A549 (cell line): ENCODE measurements at regions not wholly inside any gene's neighbourhood (a gene's known extent, or its start where the extent isn't known, plus 50 kb on each side); places are given as distances from the start of the nearest gene placed in this dataset.

Experiments used
- E2F6 ChIP-seq: IDR thresholded peaks from 2 replicates; pipeline ENCODE4 v1.6.1; 2012; ENCODE audit warnings: low read depth, borderline replicate concordance
- EP300 ChIP-seq, 2 experiments: fragments of >200 bp; sonication (Bioruptor Twin); formaldehyde crosslinking; IDR thresholded peaks; 2 replicates in 1 of 2; 3 replicates in 1 of 2; pipeline ENCODE4 v1.6.1; 2016 to 2017
- MAX ChIP-seq: IDR thresholded peaks from 2 replicates; pipeline ENCODE4 v1.6.1; 2012
- POLR2AphosphoS2 ChIP-seq: conservative IDR thresholded peaks from 2 replicates; pipeline ENCODE4 v1.6.1; 2012; ENCODE audit warnings: low read length, improper control_type of control experiment, inconsistent platforms
- RAD21 ChIP-seq, 2 experiments: fragments of >200 bp in 1 of 2; sonication (Bioruptor Twin) in 1 of 2; formaldehyde crosslinking in 1 of 2; IDR thresholded peaks in 1 of 2; conservative IDR thresholded peaks in 1 of 2; 2 replicates in 1 of 2; 3 replicates in 1 of 2; pipeline ENCODE4 v1.6.1; 2012 to 2018; ENCODE audit warnings: inconsistent platforms in 1 of 2
- TF ChIP-seq, protein P1 (sequence below): fragments of >200 bp; sonication (Bioruptor Twin); formaldehyde crosslinking; IDR thresholded peaks from 3 replicates; pipeline ENCODE4 v1.5.1; 2016

DNA sequence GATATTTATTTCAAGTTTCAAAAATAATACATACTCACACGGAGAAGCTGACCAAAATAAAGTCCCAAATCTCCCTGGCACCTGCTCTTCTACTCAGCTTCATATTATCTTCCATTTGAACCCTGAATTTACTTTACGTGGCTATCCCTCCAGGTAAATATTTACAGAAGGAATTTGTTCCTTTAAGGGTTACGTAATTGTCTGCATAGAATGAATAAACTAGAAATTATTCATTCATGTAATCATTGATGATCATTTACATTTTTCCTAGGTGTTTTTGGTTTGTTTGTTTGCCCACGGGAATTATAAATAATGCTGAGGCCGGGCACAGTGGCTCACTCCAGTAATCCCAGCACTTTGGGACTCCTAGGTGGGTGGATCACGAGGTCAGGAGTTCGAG, 251.2 kb downstream of the PLK2 start:
- TF ChIP-seq, protein P1, sequence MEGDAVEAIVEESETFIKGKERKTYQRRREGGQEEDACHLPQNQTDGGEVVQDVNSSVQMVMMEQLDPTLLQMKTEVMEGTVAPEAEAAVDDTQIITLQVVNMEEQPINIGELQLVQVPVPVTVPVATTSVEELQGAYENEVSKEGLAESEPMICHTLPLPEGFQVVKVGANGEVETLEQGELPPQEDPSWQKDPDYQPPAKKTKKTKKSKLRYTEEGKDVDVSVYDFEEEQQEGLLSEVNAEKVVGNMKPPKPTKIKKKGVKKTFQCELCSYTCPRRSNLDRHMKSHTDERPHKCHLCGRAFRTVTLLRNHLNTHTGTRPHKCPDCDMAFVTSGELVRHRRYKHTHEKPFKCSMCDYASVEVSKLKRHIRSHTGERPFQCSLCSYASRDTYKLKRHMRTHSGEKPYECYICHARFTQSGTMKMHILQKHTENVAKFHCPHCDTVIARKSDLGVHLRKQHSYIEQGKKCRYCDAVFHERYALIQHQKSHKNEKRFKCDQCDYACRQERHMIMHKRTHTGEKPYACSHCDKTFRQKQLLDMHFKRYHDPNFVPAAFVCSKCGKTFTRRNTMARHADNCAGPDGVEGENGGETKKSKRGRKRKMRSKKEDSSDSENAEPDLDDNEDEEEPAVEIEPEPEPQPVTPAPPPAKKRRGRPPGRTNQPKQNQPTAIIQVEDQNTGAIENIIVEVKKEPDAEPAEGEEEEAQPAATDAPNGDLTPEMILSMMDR: no peak
- TF ChIP-seq E2F6 (no peak), POLR2AphosphoS2 (no peak), EP300 (IDR thresholded peaks at IDR 0.05) (no peak), RAD21 (conservative IDR thresholded peaks at IDR 0.05 in 1 of 2, IDR thresholded peaks at IDR 0.05 in 1 of 2) (no peak), MAX (no peak)
